Mesenchymal stem cell (in vitro differentiated cells and primary cell): ENCODE measurements at regions not wholly inside any gene's neighbourhood (a gene's known extent, or its start where the extent isn't known, plus 50 kb on each side); places are given as distances from the start of the nearest gene placed in this dataset.

Experiments
- DNase-seq: peaks from one replicate; pipeline ENCODE4 v3.0.0-alpha.2; 2013
- H2AFZ ChIP-seq: one replicate; pipeline ENCODE4 v1.6.1; 2013; ENCODE audit warnings: low read depth, mild to moderate bottlenecking, control low read depth, inconsistent platforms, low read length, moderate library complexity
- H2AK5ac ChIP-seq: 2 replicates; pipeline ENCODE4 v1.6.1; 2013; ENCODE audit warnings: low read length, moderate library complexity, mild to moderate bottlenecking, inconsistent platforms; ENCODE audit not compliant: severe bottlenecking
- H2BK120ac ChIP-seq: one replicate; pipeline ENCODE4 v1.6.1; 2013; ENCODE audit warnings: low read depth, mild to moderate bottlenecking, inconsistent platforms, low read length, moderate library complexity
- H2BK12ac ChIP-seq, 2 experiments: one replicate each; pipeline ENCODE4 v1.6.1; 2013; ENCODE audit warnings: inconsistent platforms in 2 of 2, low read length in 2 of 2, mild to moderate bottlenecking in 2 of 2, moderate library complexity in 2 of 2, control low read depth in 1 of 2
- H2BK15ac ChIP-seq: one replicate; pipeline ENCODE4 v1.6.1; 2013; ENCODE audit warnings: mild to moderate bottlenecking, low read depth, inconsistent platforms; ENCODE audit not compliant: poor library complexity, severe bottlenecking
- H2BK5ac ChIP-seq: 2 replicates; pipeline ENCODE4 v1.6.1; 2013; ENCODE audit warnings: low read depth, mild to moderate bottlenecking, low read length, control low read depth, inconsistent platforms; ENCODE audit not compliant: poor library complexity, severe bottlenecking
- H3K14ac ChIP-seq, 2 experiments: one replicate each; pipeline ENCODE4 v1.6.1; 2013; ENCODE audit warnings: inconsistent platforms in 2 of 2, low read length in 2 of 2, control low read depth in 1 of 2, mild to moderate bottlenecking in 1 of 2, moderate library complexity in 1 of 2
- H3K18ac ChIP-seq, 2 experiments: one replicate each; pipeline ENCODE4 v1.6.1; 2013; ENCODE audit warnings: inconsistent platforms in 2 of 2, low read length in 2 of 2, control low read depth in 1 of 2, low read depth in 1 of 2, mild to moderate bottlenecking in 1 of 2
- H3K23ac ChIP-seq, 2 experiments: one replicate each; pipeline ENCODE4 v1.6.1; 2013; ENCODE audit warnings: inconsistent platforms in 2 of 2, low read length in 2 of 2, mild to moderate bottlenecking in 2 of 2, moderate library complexity in 2 of 2, control low read depth in 1 of 2
- H3K27ac ChIP-seq: 2 replicates; pipeline ENCODE4 v1.5.1; 2013; ENCODE audit warnings: mild to moderate bottlenecking, moderate library complexity, low read length, control low read depth, inconsistent platforms; ENCODE audit not compliant: poor library complexity, severe bottlenecking
- H3K27me3 ChIP-seq, 2 experiments: 2 replicates each; pipeline versions ENCODE4 v1.6.1 to v1.7.0; 2013; ENCODE audit warnings: low read length in 2 of 2, mild to moderate bottlenecking in 2 of 2, moderate library complexity in 2 of 2, control low read depth in 1 of 2, inconsistent platforms in 1 of 2; ENCODE audit not compliant: control insufficient read depth in 1 of 2, insufficient read depth in 1 of 2
- H3K36me3 ChIP-seq, 2 experiments: 2 replicates each; pipeline versions ENCODE4 v1.6.1 to v1.7.0; 2013; ENCODE audit warnings: low read length in 2 of 2, control low read depth in 1 of 2, inconsistent platforms in 1 of 2, low read depth in 1 of 2, mild to moderate bottlenecking in 1 of 2; ENCODE audit not compliant: insufficient read depth in 2 of 2, control insufficient read depth in 1 of 2
- H3K4ac ChIP-seq, 2 experiments: one replicate each; pipeline ENCODE4 v1.6.1; 2013; ENCODE audit warnings: inconsistent platforms in 2 of 2, low read length in 2 of 2, mild to moderate bottlenecking in 2 of 2, moderate library complexity in 2 of 2, control low read depth in 1 of 2, low read depth in 1 of 2
- H3K4me1 ChIP-seq: 2 replicates; pipeline ENCODE4 v1.6.1; 2013; ENCODE audit warnings: low read depth, low read length, control low read depth; ENCODE audit not compliant: control insufficient read depth, insufficient read depth
- H3K4me2 ChIP-seq: 2 replicates; pipeline ENCODE4 v1.6.1; 2013; ENCODE audit warnings: low read length, mild to moderate bottlenecking, inconsistent platforms; ENCODE audit not compliant: poor library complexity, severe bottlenecking
- H3K4me3 ChIP-seq, 2 experiments: 2 replicates each; pipeline versions ENCODE4 v1.5.1 to v1.7.0; 2013; ENCODE audit warnings: low read length in 2 of 2, mild to moderate bottlenecking in 2 of 2, control low read depth in 1 of 2, low read depth in 1 of 2; ENCODE audit not compliant: insufficient read depth in 1 of 2
- H3K79me1 ChIP-seq: replicated peaks from 2 replicates; pipeline ENCODE4 v1.6.1; 2013; ENCODE audit warnings: mild to moderate bottlenecking, control low read depth, low read length, inconsistent platforms; ENCODE audit not compliant: poor library complexity, severe bottlenecking
- H3K9ac ChIP-seq: 2 replicates; pipeline ENCODE4 v1.7.0; 2013; ENCODE audit warnings: mild to moderate bottlenecking, low read length, moderate library complexity
- H3K9me3 ChIP-seq: 2 replicates; pipeline ENCODE4 v1.7.0; 2013; ENCODE audit warnings: mild to moderate bottlenecking, low read length; ENCODE audit not compliant: control insufficient read depth
- H4K8ac ChIP-seq: one replicate; pipeline ENCODE4 v1.6.1; 2013; ENCODE audit warnings: inconsistent platforms, mild to moderate bottlenecking, low read length, moderate library complexity
- H4K91ac ChIP-seq: one replicate; pipeline ENCODE4 v1.6.1; 2013; ENCODE audit warnings: mild to moderate bottlenecking, low read length, inconsistent platforms
- WGBS: methylation state at CpG from one replicate; pipeline ENCODE4 v1.1.7; 2013; ENCODE audit warnings: mixed read lengths; 5-methylcytosine and 5-hydroxymethylcytosine counted together

- Histone ChIP-seq H2BK5ac (no peak overlapping the region), H3K23ac (no peak overlapping the region), H3K27ac (no peak overlapping the region), H4K8ac (no peak overlapping the region), H3K14ac (no peak overlapping the region), H3K18ac (no peak overlapping the region), H2AFZ (no peak overlapping the region), H3K9ac (no peak overlapping the region), H3K79me1 (no peaks in the 10 kb centered on the region), H2AK5ac (no peak overlapping the region), H3K4ac (no peak overlapping the region), H3K9me3 (peaks cover 3% of the 10 kb centered on the region), H2BK120ac (no peak overlapping the region), H3K4me1 (no peaks in the 10 kb centered on the region), H2BK12ac (no peak overlapping the region), H4K91ac (no peak overlapping the region), H3K27me3 (no peaks in the 10 kb centered on the region), H3K4me3 (no peak overlapping the region), H3K4me2 (no peak overlapping the region), H2BK15ac (no peak overlapping the region), H3K36me3 (no peaks in the 10 kb centered on the region)
- DNase-seq: no peak
- 88% methylated on average over 4 of the region's 7 CpGs for WGBS
These were observed 197.2 kb downstream of the EDEM1 start for GRCh38 chr3:5384557-5385236.

DNA sequence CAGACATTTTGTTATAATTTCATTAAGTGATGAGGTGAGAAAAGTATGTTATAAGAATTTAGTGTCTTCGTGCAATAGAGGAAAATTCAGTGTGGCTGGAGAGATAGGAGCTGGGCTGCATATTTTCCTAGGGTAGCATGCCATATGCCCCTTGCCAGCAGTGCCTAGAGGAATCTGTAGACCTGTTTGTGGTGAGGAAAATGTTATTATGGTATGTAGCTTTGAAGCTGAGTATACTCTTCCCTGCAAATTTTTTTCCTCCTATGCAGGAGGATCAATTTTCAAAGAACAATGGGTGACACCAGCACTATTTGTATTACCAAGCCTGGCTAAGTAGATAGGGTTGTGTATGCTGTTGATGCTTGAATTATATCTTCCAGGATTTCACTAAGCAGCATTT is 200.6 kb downstream of the EDEM1 start:
- Histone ChIP-seq H3K14ac (no peak overlapping the region), H4K8ac (no peak overlapping the region), H2BK15ac (no peak overlapping the region), H2AFZ (no peak overlapping the region), H3K4ac (no peak overlapping the region), H2BK12ac (no peak overlapping the region), H3K36me3 (no peaks in the 10 kb centered on the region), H3K27ac (no peak overlapping the region), H3K27me3 (no peaks in the 10 kb centered on the region), H3K23ac (no peak overlapping the region), H2BK120ac (no peak overlapping the region), H3K4me3 (no peak overlapping the region), H3K4me2 (no peak overlapping the region), H3K9me3 (peaks cover 3% of the 10 kb centered on the region), H2BK5ac (no peak overlapping the region), H2AK5ac (no peak overlapping the region), H3K79me1 (no peaks in the 10 kb centered on the region), H3K18ac (no peak overlapping the region), H4K91ac (no peak overlapping the region), H3K4me1 (no peaks in the 10 kb centered on the region), H3K9ac (no peak overlapping the region)
- 60% methylated on average over 1 of the region's 1 CpG for WGBS
- DNase-seq: no peak

DNA sequence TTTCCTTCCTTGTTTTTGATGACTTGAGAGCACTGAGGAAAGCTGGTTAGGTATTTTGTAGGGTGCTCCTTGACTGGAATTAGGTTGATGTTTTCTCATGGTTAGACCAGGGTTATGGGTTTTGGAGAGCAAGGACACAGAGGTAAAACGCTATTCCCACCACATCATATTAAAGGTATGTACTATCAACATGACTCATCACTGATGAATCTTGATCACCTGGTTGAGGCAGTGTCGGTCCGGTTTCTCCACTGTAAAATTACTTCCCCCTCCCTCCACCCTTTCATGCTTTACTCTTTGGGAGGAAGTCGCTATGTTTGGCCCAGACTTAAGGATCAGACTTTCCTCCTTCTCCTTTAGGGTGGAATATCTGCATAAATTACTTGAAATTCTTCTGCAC is 201.6 kb downstream of the EDEM1 start:
- Histone ChIP-seq H3K4ac (no peak overlapping the region), H3K4me2 (no peak overlapping the region), H4K91ac (no peak overlapping the region), H2BK5ac (no peak overlapping the region), H3K27me3 (no peaks in the 10 kb centered on the region), H3K14ac (no peak overlapping the region), H3K9ac (no peak overlapping the region), H3K4me1 (no peaks in the 10 kb centered on the region), H3K4me3 (no peak overlapping the region), H3K23ac (no peak overlapping the region), H2AK5ac (no peak overlapping the region), H2BK12ac (no peak overlapping the region), H3K9me3 (peaks cover 3% of the 10 kb centered on the region), H3K18ac (no peak overlapping the region), H2AFZ (no peak overlapping the region), H3K36me3 (no peaks in the 10 kb centered on the region), H3K79me1 (no peaks in the 10 kb centered on the region), H4K8ac (no peak overlapping the region), H3K27ac (no peak overlapping the region), H2BK120ac (no peak overlapping the region), H2BK15ac (no peak overlapping the region)
- DNase-seq: no peak
- 73% methylated on average over 3 of the region's 4 CpGs for WGBS

DNA sequence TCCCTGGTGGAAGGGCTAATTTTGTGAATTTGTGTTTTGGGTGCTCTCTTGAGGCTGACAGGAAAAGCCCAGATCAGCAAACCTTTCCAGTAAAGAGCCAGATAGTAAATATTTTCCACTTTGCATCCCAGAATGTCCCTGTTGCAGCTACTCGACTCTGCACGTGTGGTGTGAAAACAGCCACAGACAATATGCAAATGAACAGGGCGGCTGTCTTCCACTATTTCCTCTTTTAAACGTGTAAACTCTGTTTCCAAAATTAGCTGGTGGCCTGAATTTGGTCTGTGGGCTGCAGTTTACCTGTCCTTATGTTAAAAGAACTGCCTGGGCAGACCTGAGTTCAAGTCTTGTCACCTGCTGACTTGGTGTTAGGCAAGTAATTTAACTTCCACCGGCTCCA is 202.7 kb downstream of the EDEM1 start:
- Histone ChIP-seq H3K4ac (no peak overlapping the region), H3K23ac (no peak overlapping the region), H3K4me1 (no peaks in the 10 kb centered on the region), H3K36me3 (no peaks in the 10 kb centered on the region), H2BK120ac (no peak overlapping the region), H3K9me3 (no peaks in the 10 kb centered on the region), H2AFZ (no peak overlapping the region), H3K9ac (no peak overlapping the region), H3K4me3 (no peak overlapping the region), H3K14ac (no peak overlapping the region), H3K4me2 (no peak overlapping the region), H3K79me1 (no peaks in the 10 kb centered on the region), H3K27ac (no peak overlapping the region), H2BK12ac (no peak overlapping the region), H2AK5ac (no peak overlapping the region), H4K91ac (no peak overlapping the region), H4K8ac (no peak overlapping the region), H2BK5ac (no peak overlapping the region), H2BK15ac (no peak overlapping the region), H3K27me3 (no peaks in the 10 kb centered on the region), H3K18ac (no peak overlapping the region)
- no peak for DNase-seq
- WGBS: 65% methylated on average over 5 of the region's 5 CpGs
